ENCODE measurements at regions not wholly inside any gene's neighbourhood (a gene's known extent, or its start where the extent isn't known, plus 50 kb on each side); places are given as distances from the start of the nearest gene placed in this dataset.
"Not testable (repeated sequence)": the region's sequence is repeated elsewhere in the genome, so short reads cannot be mapped to it uniquely, and the experiment has no call there.

DNA sequence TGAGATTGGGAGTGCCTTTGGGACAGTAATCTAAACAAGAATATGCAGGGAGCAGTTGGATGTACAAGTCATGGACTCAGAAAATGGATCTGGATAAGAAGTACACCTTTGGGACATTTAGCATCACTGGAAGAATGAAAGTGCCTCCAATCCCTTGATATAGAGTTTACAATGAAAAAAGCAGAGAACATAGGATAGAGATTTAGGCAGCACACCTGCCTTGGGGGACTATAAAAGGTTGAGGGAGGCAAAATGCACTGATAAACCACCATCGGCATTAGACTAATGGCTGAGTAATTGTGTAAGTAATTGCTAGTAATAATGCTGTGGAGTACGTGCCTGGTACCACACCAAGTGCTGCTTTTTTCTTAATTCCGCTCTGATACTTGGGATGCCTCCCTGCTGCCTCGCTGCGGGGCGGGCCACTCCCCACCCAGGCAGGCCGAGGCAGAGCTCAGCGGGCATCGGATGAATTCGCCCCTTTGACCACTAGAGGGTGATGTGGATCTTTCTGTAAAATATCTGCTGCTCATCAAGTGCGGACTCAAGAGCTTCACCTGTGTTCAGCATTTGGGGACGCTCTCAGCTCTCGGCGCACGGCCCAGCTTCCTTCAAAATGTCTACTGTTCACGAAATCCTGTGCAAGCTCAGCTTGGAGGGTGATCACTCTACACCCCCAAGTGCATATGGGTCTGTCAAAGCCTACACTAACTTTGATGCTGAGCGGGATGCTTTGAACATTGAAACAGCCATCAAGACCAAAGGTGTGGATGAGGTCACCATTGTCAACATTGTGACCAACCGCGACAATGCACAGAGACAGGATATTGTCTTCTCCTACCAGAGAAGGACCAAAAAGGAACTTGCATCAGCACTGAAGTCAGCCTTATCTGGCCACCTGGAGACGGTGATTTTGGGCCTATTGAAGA lies 99.9 kb downstream of the ANKRD18B start:
- intact Hi-C loops (cut with DNase I; ENCODE audit: low total_unique reads): loop anchor here (2.0 kb wide), 1 partner anchor 97 kb away; no protein-coding TSS in a partner anchor
- no peak overlapping the region for H3K4me3 ChIP-seq (ENCODE audit: low read depth, poor library complexity, severe bottlenecking)
- WGBS, 2 donors: 19 to 22% methylated on average over 20 of the region's 20 CpGs
- DNase-seq (ENCODE audit: low spot score in 2 of 2): peak; percentile 67 to 93
- TF ChIP-seq, protein P1, sequence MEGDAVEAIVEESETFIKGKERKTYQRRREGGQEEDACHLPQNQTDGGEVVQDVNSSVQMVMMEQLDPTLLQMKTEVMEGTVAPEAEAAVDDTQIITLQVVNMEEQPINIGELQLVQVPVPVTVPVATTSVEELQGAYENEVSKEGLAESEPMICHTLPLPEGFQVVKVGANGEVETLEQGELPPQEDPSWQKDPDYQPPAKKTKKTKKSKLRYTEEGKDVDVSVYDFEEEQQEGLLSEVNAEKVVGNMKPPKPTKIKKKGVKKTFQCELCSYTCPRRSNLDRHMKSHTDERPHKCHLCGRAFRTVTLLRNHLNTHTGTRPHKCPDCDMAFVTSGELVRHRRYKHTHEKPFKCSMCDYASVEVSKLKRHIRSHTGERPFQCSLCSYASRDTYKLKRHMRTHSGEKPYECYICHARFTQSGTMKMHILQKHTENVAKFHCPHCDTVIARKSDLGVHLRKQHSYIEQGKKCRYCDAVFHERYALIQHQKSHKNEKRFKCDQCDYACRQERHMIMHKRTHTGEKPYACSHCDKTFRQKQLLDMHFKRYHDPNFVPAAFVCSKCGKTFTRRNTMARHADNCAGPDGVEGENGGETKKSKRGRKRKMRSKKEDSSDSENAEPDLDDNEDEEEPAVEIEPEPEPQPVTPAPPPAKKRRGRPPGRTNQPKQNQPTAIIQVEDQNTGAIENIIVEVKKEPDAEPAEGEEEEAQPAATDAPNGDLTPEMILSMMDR (IDR thresholded peaks at IDR 0.05): peak in 1 of 3 donors; percentile 88
- TF ChIP-seq POLR2A (IDR thresholded peaks at IDR 0.05): no peak

DNA sequence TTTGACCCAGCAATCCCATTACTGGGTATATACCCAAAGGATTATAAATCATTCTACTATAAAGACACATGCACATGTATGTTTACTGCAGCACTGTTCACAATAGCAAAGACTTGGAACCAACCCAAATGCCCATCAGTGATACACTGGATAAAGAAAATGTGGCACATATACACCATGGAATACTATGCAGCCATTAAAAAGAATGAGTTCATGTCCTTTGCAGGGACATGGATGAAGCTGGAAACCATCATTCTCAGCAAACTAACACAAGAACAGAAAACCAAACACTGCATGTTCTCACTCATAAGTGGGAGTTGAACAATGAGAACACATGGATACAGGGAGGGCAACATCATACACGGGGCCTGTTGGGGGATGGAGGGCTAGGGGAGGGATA lies 104.3 kb downstream of the ANKRD18B start:
- DNase-seq (ENCODE audit: low spot score in 2 of 2); H3K4me3 ChIP-seq (ENCODE audit: low read depth, poor library complexity, severe bottlenecking); intact Hi-C loops (cut with DNase I; ENCODE audit: low total_unique reads): not testable (repeated sequence)
- 88 to 95% methylated on average over 1 of the region's 1 CpG for WGBS, 2 donors

DNA sequence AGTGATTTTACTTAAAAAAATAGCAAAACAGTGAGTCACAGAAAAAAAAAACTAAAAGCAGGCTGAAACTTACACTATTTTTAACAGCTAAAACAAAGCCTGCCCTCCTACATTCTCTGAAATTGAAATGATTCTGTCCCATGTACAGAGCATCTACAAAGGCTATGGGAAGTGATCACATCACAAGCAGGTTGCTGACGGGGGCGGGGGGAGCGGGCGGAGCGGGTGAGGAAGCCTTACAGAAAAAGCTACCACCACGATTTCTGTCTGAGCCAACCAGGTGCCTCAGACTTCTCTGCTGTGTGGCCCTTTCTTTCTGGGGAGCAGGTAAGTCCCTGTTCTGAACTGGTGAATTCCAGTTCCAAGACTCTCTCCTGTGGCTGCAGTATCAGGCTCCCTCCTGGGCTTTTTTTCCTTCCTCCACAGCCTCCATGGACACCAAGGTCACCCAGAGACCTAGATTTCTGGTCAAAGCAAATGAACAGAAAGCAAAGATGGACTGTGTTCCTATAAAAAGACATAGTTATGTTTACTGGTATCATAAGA lies 104.9 kb downstream of the ANKRD18B start:
- TF ChIP-seq, protein P1 (IDR thresholded peaks at IDR 0.05): no peak
- no peak for TF ChIP-seq POLR2A (IDR thresholded peaks at IDR 0.05)
- no peak for DNase-seq (ENCODE audit: low spot score in 2 of 2)
- WGBS, 2 donors: 69 to 72% methylated on average over 6 of the region's 6 CpGs
- H3K4me3 ChIP-seq (ENCODE audit: low read depth, poor library complexity, severe bottlenecking): no peak overlapping the region
- intact Hi-C loops (cut with DNase I; ENCODE audit: low total_unique reads): no loop called here

DNA sequence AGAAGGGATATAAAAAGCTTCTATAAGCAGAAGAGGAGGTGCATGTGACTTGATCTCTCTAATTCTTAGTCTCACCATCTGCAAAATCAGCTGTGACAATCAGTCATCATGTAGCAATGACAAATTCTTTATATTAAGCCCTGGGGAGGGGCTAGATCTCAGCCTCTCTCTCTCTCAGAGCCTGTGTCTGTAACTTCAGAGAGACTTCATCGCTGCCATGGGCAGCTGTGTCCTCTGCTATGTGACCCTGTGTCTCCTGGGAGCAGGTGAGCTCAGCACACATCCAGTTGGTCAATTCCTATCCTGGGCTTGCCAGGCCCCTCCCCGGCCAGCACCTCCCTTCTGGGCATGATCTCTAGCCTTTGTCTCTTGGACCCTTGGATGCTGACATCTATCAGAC lies 109.6 kb downstream of the ANKRD18B start:
- no peak for TF ChIP-seq POLR2A (IDR thresholded peaks at IDR 0.05)
- TF ChIP-seq, protein P1 (IDR thresholded peaks at IDR 0.05): no peak
- 75 to 83% methylated on average over 2 of the region's 2 CpGs for WGBS, 2 donors
- no peak for DNase-seq (ENCODE audit: low spot score in 2 of 2)
- intact Hi-C loops (cut with DNase I; ENCODE audit: low total_unique reads): no loop called here
- H3K4me3 ChIP-seq (ENCODE audit: low read depth, poor library complexity, severe bottlenecking): no peak overlapping the region

DNA sequence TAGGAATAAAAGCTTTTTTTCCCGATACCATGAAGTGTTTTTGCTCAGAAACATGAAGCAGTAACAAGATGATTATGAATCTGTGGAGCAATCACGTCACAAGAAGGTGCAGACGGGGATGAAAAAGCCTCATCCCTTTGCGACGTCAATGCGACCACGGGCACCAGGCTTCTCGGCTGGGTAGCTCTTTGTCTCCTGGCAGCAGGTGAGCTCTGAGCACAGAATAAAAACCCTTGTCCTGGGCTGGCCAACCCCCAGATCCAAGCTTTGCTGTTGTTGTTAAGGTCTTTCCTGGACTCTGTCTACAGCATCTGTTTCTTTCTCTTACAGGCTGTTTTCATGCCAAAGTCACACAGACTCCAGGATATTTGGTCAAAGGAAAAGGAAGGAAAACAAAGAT lies 113.8 kb downstream of the ANKRD18B start:
- H3K4me3 ChIP-seq (ENCODE audit: low read depth, poor library complexity, severe bottlenecking): no peak overlapping the region
- intact Hi-C loops (cut with DNase I; ENCODE audit: low total_unique reads): no loop called here
- WGBS, 2 donors: 56 to 59% methylated on average over 8 of the region's 8 CpGs
- TF ChIP-seq, protein P1 (IDR thresholded peaks at IDR 0.05): no peak
- no peak for TF ChIP-seq POLR2A (IDR thresholded peaks at IDR 0.05)
- no peak for DNase-seq (ENCODE audit: low spot score in 2 of 2)

DNA sequence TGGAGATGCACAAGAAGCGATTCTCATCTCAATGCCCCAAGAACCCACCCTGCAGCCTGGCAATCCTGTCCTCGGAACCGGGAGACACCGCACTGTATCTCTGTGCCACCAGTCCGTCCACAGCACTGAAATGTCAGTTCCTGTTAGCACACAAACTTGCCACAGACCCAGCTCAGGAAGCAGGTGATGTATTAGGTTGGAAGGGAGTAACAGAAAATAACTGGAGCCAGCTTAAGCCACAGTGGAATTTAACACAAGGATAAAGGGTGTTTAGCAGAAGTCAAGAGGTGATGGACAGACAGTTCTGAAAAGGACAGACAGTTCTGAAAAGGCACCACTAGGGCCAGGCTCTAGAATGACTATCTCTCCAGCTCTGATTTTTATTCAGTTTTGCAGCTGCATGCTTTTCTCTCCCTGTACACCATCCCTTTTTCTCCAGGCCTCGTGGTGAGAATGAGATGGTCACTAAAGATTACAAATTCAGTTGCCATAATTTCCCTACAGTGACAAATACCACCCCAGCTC lies 114.4 kb downstream of the ANKRD18B start:
- H3K4me3 ChIP-seq (ENCODE audit: low read depth, poor library complexity, severe bottlenecking): no peak overlapping the region
- WGBS, 2 donors: 56 to 62% methylated on average over 6 of the region's 6 CpGs
- intact Hi-C loops (cut with DNase I; ENCODE audit: low total_unique reads): no loop called here
- no peak for DNase-seq (ENCODE audit: low spot score in 2 of 2)
- no peak for TF ChIP-seq POLR2A (IDR thresholded peaks at IDR 0.05)
- TF ChIP-seq, protein P1 (IDR thresholded peaks at IDR 0.05): no peak
